K562 (cell line): ENCODE measurements at regions not wholly inside any gene's neighbourhood (a gene's known extent, or its start where the extent isn't known, plus 50 kb on each side); places are given as distances from the start of the nearest gene placed in this dataset.

Source experiments
- ATAC-seq: fragments of 200-7000 bp; cut with Tn5 transposase; 3 replicates; pipeline ENCODE4 v1.9.1; 2020; ENCODE audit warnings: moderate library complexity
- BruUV-seq: library from RNA; stranded (reverse); fragments of 400-500 nt; replicated peaks from 2 replicates; lab custom pipeline; 2021; lab: Mats Ljungman, UMichigan
- CTCF ChIA-PET: fragments of 300-600 bp; formaldehyde crosslinking; extraction: SDS; loops from one replicate; lab custom pipeline; 2021; ENCODE audit warnings: low intra/inter-chr PET ratio; lab: Yijun Ruan, JAX
- POLR2A ChIA-PET: fragments of 300-600, 350-650 bp; sonication (Branson Sonifier 250); formaldehyde crosslinking; extraction: SDS; loops from one replicate; lab custom pipeline; 2021; ENCODE audit warnings: antibody characterized with exemption, inconsistent platforms; lab: Yijun Ruan, JAX
- DNase-seq, 4 experiments: peaks; one replicate each; pipeline versions ENCODE4 v3.0.0 to v3.0.0-alpha.2; 2011 to 2018; ENCODE audit warnings: low spot score in 3 of 4, mixed read lengths in 3 of 4; ENCODE audit errors: extremely low read depth in 1 of 4
- FAIRE-seq: peaks from 2 replicates; lab custom pipeline; 2011; peaks lifted over from hg19 to GRCh38; lab: Jason Lieb, UNC
- H2AFZ ChIP-seq: 2 replicates; pipeline ENCODE4 v1.6.0; 2011; ENCODE audit warnings: low read depth, low read length, control low read depth, inconsistent platforms
- H3K27ac ChIP-seq: fragments of 200-600 bp; 3 replicates; pipeline ENCODE4 v1.8.0; 2011; ENCODE audit warnings: low read depth, mild to moderate bottlenecking, control low read depth, inconsistent platforms, low read length, moderate library complexity, mixed read lengths; ENCODE audit errors: extremely low read depth
- H3K27me3 ChIP-seq, 2 experiments: fragments of 300-600 bp in 1 of 2; 2 replicates in 1 of 2; 3 replicates in 1 of 2; pipeline versions ENCODE4 v1.6.0 to v1.8.0; 2011; ENCODE audit warnings: inconsistent platforms in 2 of 2, low read length in 2 of 2, mild to moderate bottlenecking in 1 of 2, mixed read lengths in 1 of 2, moderate library complexity in 1 of 2; ENCODE audit not compliant: control insufficient read depth in 2 of 2, insufficient read depth in 2 of 2
- H3K36me3 ChIP-seq: fragments of 300-600 bp; 3 replicates; pipeline ENCODE4 v1.8.0; 2011; ENCODE audit warnings: mild to moderate bottlenecking, low read length, inconsistent platforms; ENCODE audit not compliant: control insufficient read depth, insufficient read depth
- H3K4me1 ChIP-seq, 2 experiments: fragments of 200-600 bp in 1 of 2; replicated peaks in 1 of 2; 2 replicates in 1 of 2; 3 replicates in 1 of 2; pipeline versions ENCODE4 v1.5.1 to v1.8.0; 2011; ENCODE audit warnings: inconsistent platforms in 2 of 2, low read length in 2 of 2, mild to moderate bottlenecking in 1 of 2, mixed read lengths in 1 of 2, moderate library complexity in 1 of 2; ENCODE audit not compliant: control insufficient read depth in 2 of 2, insufficient read depth in 2 of 2
- H3K4me2 ChIP-seq: 2 replicates; pipeline ENCODE4 v1.6.1; 2011; ENCODE audit warnings: low read length, control low read depth, inconsistent platforms, mixed read lengths; ENCODE audit not compliant: insufficient read depth
- H3K4me3 ChIP-seq: fragments of 200-600 bp; sonication (generic), shearing (Covaris generic); 2 replicates; pipeline ENCODE4 v1.5.1; 2016; ENCODE audit warnings: control low read depth, inconsistent platforms
- H3K79me2 ChIP-seq: fragments of 200-600 bp; 3 replicates; pipeline ENCODE4 v1.8.0; 2011; ENCODE audit warnings: low read length, inconsistent platforms; ENCODE audit not compliant: control insufficient read depth, insufficient read depth
- H3K9ac ChIP-seq, 2 experiments: 2 replicates each; pipeline versions ENCODE4 v1.6.0 to v1.6.1; 2011; ENCODE audit warnings: low read depth in 2 of 2, low read length in 2 of 2, control low read depth in 1 of 2, inconsistent platforms in 1 of 2, mild to moderate bottlenecking in 1 of 2, mixed read lengths in 1 of 2; ENCODE audit not compliant: insufficient read depth in 1 of 2
- H3K9me1 ChIP-seq: one replicate; pipeline ENCODE4 v1.6.0; 2011; ENCODE audit warnings: inconsistent platforms, mild to moderate bottlenecking, low read length, moderate library complexity; ENCODE audit not compliant: control insufficient read depth, insufficient read depth
- H3K9me3 ChIP-seq: replicated peaks from 2 replicates; pipeline ENCODE4 v1.5.1; 2011; ENCODE audit warnings: low read depth, low read length, inconsistent platforms; ENCODE audit not compliant: control insufficient read depth, insufficient read depth
- H4K20me1 ChIP-seq: replicated peaks from 2 replicates; pipeline ENCODE4 v1.6.1; 2011; ENCODE audit warnings: low read length, inconsistent platforms, mixed read lengths; ENCODE audit not compliant: control insufficient read depth, insufficient read depth
- FOXJ2 ChIP-seq: fragments of 200-800 bp; sonication (Bioruptor generic); IDR thresholded peaks from 2 replicates; pipeline ENCODE4 v1.6.1; 2016; ENCODE audit warnings: missing genetic modification characterization, missing compliant biosample characterization
- GTF2A2 ChIP-seq: IDR thresholded peaks from 2 replicates; pipeline ENCODE4 v1.6.1; 2016; ENCODE audit warnings: mild to moderate bottlenecking, missing genetic modification characterization, missing compliant biosample characterization
- TCF3 ChIP-seq: sonication (generic); formaldehyde crosslinking; IDR thresholded peaks from 2 replicates; pipeline ENCODE4 v1.4.0; 2020; ENCODE audit warnings: mild to moderate bottlenecking, missing genetic modification reagents
- ZNF316 ChIP-seq: fragments of 450-650 bp; IDR thresholded peaks from 2 replicates; pipeline ENCODE4 v1.6.1; 2016
- WGBS: fragments of 100-300 bp; shearing (Covaris generic); methylation state at CpG from one replicate; pipeline ENCODE4 v1.1.6; 2016; ENCODE audit warnings: low coverage, mixed read lengths; ENCODE audit not compliant: insufficient coverage; ENCODE audit errors: missing lambda C conversion rate; 5-methylcytosine and 5-hydroxymethylcytosine counted together
- in situ Hi-C: fragments of 300-500 bp; cut with MboI; formaldehyde crosslinking; loops from 4 replicates; pipeline ENCODE4 v1.15.0; 2018; ENCODE audit warnings: inconsistent platforms, mixed read lengths
- intact Hi-C: fragments of 100-400 bp; cut with micrococcal nuclease; formaldehyde crosslinking; loops from 2 replicates; pipeline ENCODE4 v1.14.2; 2022
- TF ChIP-seq, protein P1 (sequence below), 2 experiments: fragments of 450-650 bp in 1 of 2; sonication (generic) in 1 of 2; formaldehyde crosslinking; conservative IDR thresholded peaks; 2 replicates each; pipeline versions ENCODE4 v1.4.0 to v1.8.1; 2020 to 2022; ENCODE audit warnings: mild to moderate bottlenecking in 1 of 2, missing genetic modification reagents in 1 of 2
- TF ChIP-seq, protein P2 (sequence below): fragments of 250-450 bp; sonication (Bioruptor Pico); IDR thresholded peaks from 2 replicates; pipeline ENCODE4 v1.4.0; 2020; ENCODE audit warnings: mild to moderate bottlenecking
- TF ChIP-seq, protein P3 (sequence below): sonication (generic); formaldehyde crosslinking; IDR thresholded peaks from 2 replicates; pipeline ENCODE4 v1.8.1; 2023; ENCODE audit warnings: missing genetic modification reagents, mild to moderate bottlenecking, borderline replicate concordance
- TF ChIP-seq, protein P4 (sequence below): IDR thresholded peaks from 3 replicates; pipeline ENCODE4 v1.6.1; 2011; ENCODE audit warnings: borderline replicate concordance, mild to moderate bottlenecking, moderate library complexity; ENCODE audit not compliant: insufficient read length; ENCODE audit errors: extremely low read depth
- TF ChIP-seq, protein P5 (sequence below): sonication (generic); formaldehyde crosslinking; IDR thresholded peaks from 2 replicates; pipeline ENCODE4 v1.8.0; 2022; ENCODE audit warnings: missing genetic modification reagents, mild to moderate bottlenecking, moderate library complexity, borderline replicate concordance

DNA sequence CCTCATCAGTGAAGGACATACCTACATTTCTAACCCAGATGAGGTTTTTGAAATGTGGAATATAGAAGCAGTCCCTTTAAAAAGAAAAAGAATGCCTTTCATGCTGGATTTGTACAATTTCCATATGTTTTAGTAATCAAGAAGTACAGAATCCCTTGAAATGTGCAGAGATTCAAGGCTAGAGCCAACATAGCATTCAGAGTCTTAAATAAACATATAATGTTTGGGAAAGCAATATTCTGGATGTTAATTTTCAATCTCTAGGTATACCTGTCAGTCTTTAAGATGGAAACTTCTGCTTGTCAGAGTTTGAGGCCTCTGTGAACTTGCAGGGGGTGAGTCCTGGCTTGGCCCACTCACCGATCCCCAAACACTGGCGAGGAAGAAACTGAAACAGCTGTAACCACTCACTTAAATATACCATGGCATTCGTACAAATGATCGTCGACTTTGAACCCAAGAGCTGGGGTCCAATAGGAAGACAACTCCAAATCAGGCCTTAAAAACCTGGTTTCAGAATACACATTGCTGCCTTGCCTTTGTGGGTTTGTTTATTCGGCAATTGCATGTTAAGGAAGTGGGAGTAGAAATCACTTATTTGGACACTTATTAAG, 132.8 kb upstream of the NCK2 start:
- POLR2A ChIA-PET = interaction anchor here (1.2 to 1.3 kb wide), 2 partner anchors 9 to 11 kb away, joined by 5 to 10 read pairs; no protein-coding TSS in a partner anchor
- in situ Hi-C loops (no loop called here), intact Hi-C loops (no loop called here)
- no peak for FAIRE-seq
- Histone ChIP-seq H3K4me3 (no peak overlapping the region), H3K27ac (no peak overlapping the region), H3K9me3 (no peaks in the 10 kb centered on the region), H3K9ac (no peak overlapping the region), H3K9me1 (no peaks in the 10 kb centered on the region), H3K27me3 (no peaks in the 10 kb centered on the region), H4K20me1 (no peaks in the 10 kb centered on the region), H3K4me2 (no peak overlapping the region), H3K4me1 (peaks cover 0 to 7% of the 10 kb centered on the region in 2 experiments; a peak in 3 of 5 replicates), H3K36me3 (no peaks in the 10 kb centered on the region), H2AFZ (no peak overlapping the region), H3K79me2 (no peaks in the 10 kb centered on the region)
- no TSS peak for BruUV-seq
- 74% methylated on average over 6 of the region's 6 CpGs for WGBS
- CTCF ChIA-PET = no interaction called here
- no peak for ATAC-seq
- no peak for DNase-seq
- TF ChIP-seq, protein P1, sequence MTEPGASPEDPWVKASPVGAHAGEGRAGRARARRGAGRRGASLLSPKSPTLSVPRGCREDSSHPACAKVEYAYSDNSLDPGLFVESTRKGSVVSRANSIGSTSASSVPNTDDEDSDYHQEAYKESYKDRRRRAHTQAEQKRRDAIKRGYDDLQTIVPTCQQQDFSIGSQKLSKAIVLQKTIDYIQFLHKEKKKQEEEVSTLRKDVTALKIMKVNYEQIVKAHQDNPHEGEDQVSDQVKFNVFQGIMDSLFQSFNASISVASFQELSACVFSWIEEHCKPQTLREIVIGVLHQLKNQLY (CRISPR knock-in tag; conservative IDR thresholded peaks at IDR 0.05) = no peak
- no peak for TF ChIP-seq ZNF316
- TF ChIP-seq GTF2A2 (tag) = no peak
- TF ChIP-seq, protein P2, sequence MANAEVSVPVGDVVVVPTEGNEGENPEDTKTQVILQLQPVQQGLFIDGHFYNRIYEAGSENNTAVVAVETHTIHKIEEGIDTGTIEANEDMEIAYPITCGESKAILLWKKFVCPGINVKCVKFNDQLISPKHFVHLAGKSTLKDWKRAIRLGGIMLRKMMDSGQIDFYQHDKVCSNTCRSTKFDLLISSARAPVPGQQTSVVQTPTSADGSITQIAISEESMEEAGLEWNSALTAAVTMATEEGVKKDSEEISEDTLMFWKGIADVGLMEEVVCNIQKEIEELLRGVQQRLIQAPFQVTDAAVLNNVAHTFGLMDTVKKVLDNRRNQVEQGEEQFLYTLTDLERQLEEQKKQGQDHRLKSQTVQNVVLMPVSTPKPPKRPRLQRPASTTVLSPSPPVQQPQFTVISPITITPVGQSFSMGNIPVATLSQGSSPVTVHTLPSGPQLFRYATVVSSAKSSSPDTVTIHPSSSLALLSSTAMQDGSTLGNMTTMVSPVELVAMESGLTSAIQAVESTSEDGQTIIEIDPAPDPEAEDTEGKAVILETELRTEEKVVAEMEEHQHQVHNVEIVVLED = no peak
- TF ChIP-seq TCF3 = no peak
- TF ChIP-seq, protein P3, sequence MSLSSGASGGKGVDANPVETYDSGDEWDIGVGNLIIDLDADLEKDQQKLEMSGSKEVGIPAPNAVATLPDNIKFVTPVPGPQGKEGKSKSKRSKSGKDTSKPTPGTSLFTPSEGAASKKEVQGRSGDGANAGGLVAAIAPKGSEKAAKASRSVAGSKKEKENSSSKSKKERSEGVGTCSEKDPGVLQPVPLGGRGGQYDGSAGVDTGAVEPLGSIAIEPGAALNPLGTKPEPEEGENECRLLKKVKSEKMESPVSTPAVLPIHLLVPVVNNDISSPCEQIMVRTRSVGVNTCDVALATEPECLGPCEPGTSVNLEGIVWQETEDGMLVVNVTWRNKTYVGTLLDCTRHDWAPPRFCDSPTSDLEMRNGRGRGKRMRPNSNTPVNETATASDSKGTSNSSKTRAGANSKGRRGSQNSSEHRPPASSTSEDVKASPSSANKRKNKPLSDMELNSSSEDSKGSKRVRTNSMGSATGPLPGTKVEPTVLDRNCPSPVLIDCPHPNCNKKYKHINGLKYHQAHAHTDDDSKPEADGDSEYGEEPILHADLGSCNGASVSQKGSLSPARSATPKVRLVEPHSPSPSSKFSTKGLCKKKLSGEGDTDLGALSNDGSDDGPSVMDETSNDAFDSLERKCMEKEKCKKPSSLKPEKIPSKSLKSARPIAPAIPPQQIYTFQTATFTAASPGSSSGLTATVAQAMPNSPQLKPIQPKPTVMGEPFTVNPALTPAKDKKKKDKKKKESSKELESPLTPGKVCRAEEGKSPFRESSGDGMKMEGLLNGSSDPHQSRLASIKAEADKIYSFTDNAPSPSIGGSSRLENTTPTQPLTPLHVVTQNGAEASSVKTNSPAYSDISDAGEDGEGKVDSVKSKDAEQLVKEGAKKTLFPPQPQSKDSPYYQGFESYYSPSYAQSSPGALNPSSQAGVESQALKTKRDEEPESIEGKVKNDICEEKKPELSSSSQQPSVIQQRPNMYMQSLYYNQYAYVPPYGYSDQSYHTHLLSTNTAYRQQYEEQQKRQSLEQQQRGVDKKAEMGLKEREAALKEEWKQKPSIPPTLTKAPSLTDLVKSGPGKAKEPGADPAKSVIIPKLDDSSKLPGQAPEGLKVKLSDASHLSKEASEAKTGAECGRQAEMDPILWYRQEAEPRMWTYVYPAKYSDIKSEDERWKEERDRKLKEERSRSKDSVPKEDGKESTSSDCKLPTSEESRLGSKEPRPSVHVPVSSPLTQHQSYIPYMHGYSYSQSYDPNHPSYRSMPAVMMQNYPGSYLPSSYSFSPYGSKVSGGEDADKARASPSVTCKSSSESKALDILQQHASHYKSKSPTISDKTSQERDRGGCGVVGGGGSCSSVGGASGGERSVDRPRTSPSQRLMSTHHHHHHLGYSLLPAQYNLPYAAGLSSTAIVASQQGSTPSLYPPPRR (CRISPR knock-in tag) = no peak
- no peak for TF ChIP-seq FOXJ2 (tag)
- TF ChIP-seq, protein P4, sequence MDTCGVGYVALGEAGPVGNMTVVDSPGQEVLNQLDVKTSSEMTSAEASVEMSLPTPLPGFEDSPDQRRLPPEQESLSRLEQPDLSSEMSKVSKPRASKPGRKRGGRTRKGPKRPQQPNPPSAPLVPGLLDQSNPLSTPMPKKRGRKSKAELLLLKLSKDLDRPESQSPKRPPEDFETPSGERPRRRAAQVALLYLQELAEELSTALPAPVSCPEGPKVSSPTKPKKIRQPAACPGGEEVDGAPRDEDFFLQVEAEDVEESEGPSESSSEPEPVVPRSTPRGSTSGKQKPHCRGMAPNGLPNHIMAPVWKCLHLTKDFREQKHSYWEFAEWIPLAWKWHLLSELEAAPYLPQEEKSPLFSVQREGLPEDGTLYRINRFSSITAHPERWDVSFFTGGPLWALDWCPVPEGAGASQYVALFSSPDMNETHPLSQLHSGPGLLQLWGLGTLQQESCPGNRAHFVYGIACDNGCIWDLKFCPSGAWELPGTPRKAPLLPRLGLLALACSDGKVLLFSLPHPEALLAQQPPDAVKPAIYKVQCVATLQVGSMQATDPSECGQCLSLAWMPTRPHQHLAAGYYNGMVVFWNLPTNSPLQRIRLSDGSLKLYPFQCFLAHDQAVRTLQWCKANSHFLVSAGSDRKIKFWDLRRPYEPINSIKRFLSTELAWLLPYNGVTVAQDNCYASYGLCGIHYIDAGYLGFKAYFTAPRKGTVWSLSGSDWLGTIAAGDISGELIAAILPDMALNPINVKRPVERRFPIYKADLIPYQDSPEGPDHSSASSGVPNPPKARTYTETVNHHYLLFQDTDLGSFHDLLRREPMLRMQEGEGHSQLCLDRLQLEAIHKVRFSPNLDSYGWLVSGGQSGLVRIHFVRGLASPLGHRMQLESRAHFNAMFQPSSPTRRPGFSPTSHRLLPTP = no peak
- TF ChIP-seq, protein P5, sequence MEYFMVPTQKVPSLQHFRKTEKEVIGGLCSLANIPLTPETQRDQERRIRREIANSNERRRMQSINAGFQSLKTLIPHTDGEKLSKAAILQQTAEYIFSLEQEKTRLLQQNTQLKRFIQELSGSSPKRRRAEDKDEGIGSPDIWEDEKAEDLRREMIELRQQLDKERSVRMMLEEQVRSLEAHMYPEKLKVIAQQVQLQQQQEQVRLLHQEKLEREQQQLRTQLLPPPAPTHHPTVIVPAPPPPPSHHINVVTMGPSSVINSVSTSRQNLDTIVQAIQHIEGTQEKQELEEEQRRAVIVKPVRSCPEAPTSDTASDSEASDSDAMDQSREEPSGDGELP (CRISPR knock-in tag) = no peak
